GM12872 (cell line): ENCODE measurements at regions not wholly inside any gene's neighbourhood (a gene's known extent, or its start where the extent isn't known, plus 50 kb on each side); places are given as distances from the start of the nearest gene placed in this dataset.
A peak's percentile ranks its signal among the peaks of the same experiment; 100 is the strongest.

ENCODE experiments used
- CTCF ChIP-seq: IDR thresholded peaks from 3 replicates; pipeline ENCODE4 v1.5.1; 2011; ENCODE audit warnings: low read depth, mild to moderate bottlenecking, low read length, moderate library complexity; ENCODE audit not compliant: insufficient read depth

GRCh38 chr2:16765356-16765755, 99.7 kb upstream of the CYRIA start:
- no peak for TF ChIP-seq CTCF

GRCh38 chr2:16764487-16764886, 98.9 kb upstream of the CYRIA start:
- no peak for TF ChIP-seq CTCF

GRCh38 chr2:16763493-16763899, 97.9 kb upstream of the CYRIA start:
- TF ChIP-seq CTCF, result no peak

GRCh38 chr2:16763056-16763455, 97.4 kb upstream of the CYRIA start:
- no peak for TF ChIP-seq CTCF

- TF ChIP-seq CTCF, result no peak
Measured at GRCh38 chr2:16760426-16760825, 94.8 kb upstream of the CYRIA start.

- TF ChIP-seq CTCF, result peak; percentile 83
Measured at GRCh38 chr2:16756831-16757644, 91.4 kb upstream of the CYRIA start.

GRCh38 chr2:16755442-16755841, 89.8 kb upstream of the CYRIA start:
- TF ChIP-seq CTCF, result no peak
